Prostate gland (tissue), 2 donors: ENCODE measurements at regions not wholly inside any gene's neighbourhood (a gene's known extent, or its start where the extent isn't known, plus 50 kb on each side); places are given as distances from the start of the nearest gene placed in this dataset.

ENCODE experiments used
- DNase-seq: peaks from one replicate; pipeline ENCODE4 v3.0.0-alpha.2; 2019; ENCODE audit warnings: low spot score
- H3K27ac ChIP-seq, 2 donors: fragments of 200-600 bp; sonication (generic); 2 replicates each; pipeline ENCODE4 v1.5.1; 2017 to 2019
- H3K27me3 ChIP-seq: fragments of 200-600 bp; sonication (generic); replicated peaks from 2 replicates; pipeline ENCODE4 v1.5.1; 2019; ENCODE audit not compliant: insufficient read depth
- H3K36me3 ChIP-seq, 2 donors: fragments of 200-600 bp; sonication (generic); 1 replicate in 1 of 2; 2 replicates in 1 of 2; pipeline versions ENCODE4 v1.5.1 to v1.8.1; 2017 to 2019
- H3K4me1 ChIP-seq: fragments of 200-600 bp; sonication (generic); replicated peaks from 2 replicates; pipeline ENCODE4 v1.5.1; 2019
- H3K4me3 ChIP-seq, 2 donors: fragments of 200-600 bp; sonication (generic); 2 replicates each; pipeline ENCODE4 v1.5.1; 2017 to 2019
- H3K9me3 ChIP-seq: fragments of 200-600 bp; sonication (generic); 2 replicates; pipeline ENCODE4 v1.5.1; 2017
- CTCF ChIP-seq, 4 experiments: fragments of 200-600 bp in 2 of 4; fragments of 450-650 bp in 2 of 4; sonication (generic) in 2 of 4; IDR thresholded peaks; 1 replicate in 3 of 4; 2 replicates in 1 of 4; pipeline ENCODE4 v1.5.1; 2016 to 2019; ENCODE audit warnings: antibody characterized with exemption in 4 of 4, mild to moderate bottlenecking in 2 of 4, moderate library complexity in 2 of 4
- POLR2A ChIP-seq: fragments of 450-650 bp; IDR thresholded peaks from one replicate; pipeline ENCODE4 v1.6.1; 2016; ENCODE audit warnings: antibody characterized with exemption, mild to moderate bottlenecking
- POLR2AphosphoS5 ChIP-seq: sonication (generic); formaldehyde crosslinking; IDR thresholded peaks from one replicate; pipeline ENCODE4 v1.6.1; 2017; ENCODE audit warnings: antibody characterized with exemption
- WGBS: methylation state at CpG from one replicate; pipeline ENCODE4 v1.1.5; 2018; 5-methylcytosine and 5-hydroxymethylcytosine counted together
- intact Hi-C: fragments of 100-400 bp; cut with DNase I; formaldehyde crosslinking; loops from one replicate; pipeline ENCODE4 v1.14.2; 2022

GRCh38 chr7:84247591-84247990 lies 53.0 kb upstream of the SEMA3A start:
- no peaks in the 10 kb centered on the region for H3K9me3 ChIP-seq
- WGBS: 91% methylated on average over 1 of the region's 1 CpG
- no peaks in the 10 kb centered on the region for H3K4me1 ChIP-seq
- TF ChIP-seq CTCF (IDR thresholded peaks at IDR 0.05): no peak
- no peak for TF ChIP-seq POLR2A
- no peak for TF ChIP-seq POLR2AphosphoS5
- DNase-seq: no peak
- intact Hi-C loops: no loop called here
- no peak overlapping the region for H3K4me3 ChIP-seq
- no peaks in the 10 kb centered on the region for H3K27me3 ChIP-seq
- H3K36me3 ChIP-seq: no peaks in the 10 kb centered on the region
- H3K27ac ChIP-seq: no peak overlapping the region

GRCh38 chr7:84245835-84246234 lies 51.2 kb upstream of the SEMA3A start:
- no peak overlapping the region for H3K27ac ChIP-seq
- no peaks in the 10 kb centered on the region for H3K9me3 ChIP-seq
- DNase-seq: no peak
- 83% methylated on average over 5 of the region's 5 CpGs for WGBS
- intact Hi-C loops: no loop called here
- no peaks in the 10 kb centered on the region for H3K4me1 ChIP-seq
- no peak overlapping the region for H3K4me3 ChIP-seq
- H3K27me3 ChIP-seq: no peaks in the 10 kb centered on the region
- H3K36me3 ChIP-seq: no peaks in the 10 kb centered on the region
- no peak for TF ChIP-seq POLR2AphosphoS5
- TF ChIP-seq CTCF (IDR thresholded peaks at IDR 0.05): no peak
- no peak for TF ChIP-seq POLR2A
